ENCODE measurements at regions not wholly inside any gene's neighbourhood (a gene's known extent, or its start where the extent isn't known, plus 50 kb on each side); places are given as distances from the start of the nearest gene placed in this dataset.

DNA sequence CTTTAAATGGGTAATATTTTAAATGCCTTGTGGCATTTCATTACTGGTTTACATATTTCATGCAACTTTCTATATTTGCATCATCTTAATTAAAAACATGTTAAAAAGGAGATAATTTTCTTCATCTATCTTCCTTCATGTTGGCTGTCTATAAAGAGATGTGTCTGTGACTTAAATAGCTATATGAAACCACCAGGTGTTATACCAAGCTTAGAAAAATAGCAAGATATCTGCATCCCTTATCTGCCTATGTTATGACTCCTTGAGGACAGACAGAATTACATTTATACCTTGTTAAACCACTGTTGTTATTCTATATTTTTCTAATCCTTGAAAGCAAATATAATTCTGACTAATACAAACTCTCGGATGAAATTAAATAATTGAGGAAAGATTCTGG lies 763.8 kb upstream of the GALNTL6 start:
- Histone ChIP-seq H3F3A (ENCODE audit: insufficient read depth, low read length, poor library complexity, severe bottlenecking) (no peaks in the 10 kb centered on the region), H3K27ac (ENCODE audit: low read length) (no peak overlapping the region), H3K4me2 (ENCODE audit: low read length) (no peak overlapping the region), H3K9me3 (ENCODE audit: low read length) (peaks cover 4% of the 10 kb centered on the region), H3K79me2 (replicated peaks; ENCODE audit: insufficient read depth, low read length) (no peaks in the 10 kb centered on the region), H2AFZ (ENCODE audit: low read depth, low read length) (no peak overlapping the region), H3K9ac (ENCODE audit: low read length) (no peak overlapping the region), H3K36me3 (ENCODE audit: insufficient read depth, low read length) (no peaks in the 10 kb centered on the region), H4K20me1 (ENCODE audit: insufficient read depth) (no peaks in the 10 kb centered on the region), H3K9me2 (ENCODE audit: insufficient read depth, low read length) (no peaks in the 10 kb centered on the region), H3K27me3 (ENCODE audit: insufficient read depth, low read depth, low read length) (no peaks in the 10 kb centered on the region), H3K4me3 (ENCODE audit: low read length) (no peak overlapping the region)
- TF ChIP-seq MXI1 (conservative IDR thresholded peaks at IDR 0.05; ENCODE audit: poor library complexity, severe bottlenecking) (no peak), TAF1 (IDR thresholded peaks at IDR 0.05; ENCODE audit: low read depth) (no peak), SMC3 (conservative IDR thresholded peaks at IDR 0.05; ENCODE audit: poor library complexity) (no peak), RAD21 (conservative IDR thresholded peaks at IDR 0.05) (no peak), POLR2AphosphoS5 (IDR thresholded peaks at IDR 0.05) (no peak), EP300 (conservative IDR thresholded peaks at IDR 0.05; ENCODE audit: poor library complexity, severe bottlenecking) (no peak), EZH2 (IDR thresholded peaks at IDR 0.05; ENCODE audit: borderline replicate concordance, insufficient read depth, low read length, poor library complexity, severe bottlenecking) (no peak)
- TF ChIP-seq, protein P1, sequence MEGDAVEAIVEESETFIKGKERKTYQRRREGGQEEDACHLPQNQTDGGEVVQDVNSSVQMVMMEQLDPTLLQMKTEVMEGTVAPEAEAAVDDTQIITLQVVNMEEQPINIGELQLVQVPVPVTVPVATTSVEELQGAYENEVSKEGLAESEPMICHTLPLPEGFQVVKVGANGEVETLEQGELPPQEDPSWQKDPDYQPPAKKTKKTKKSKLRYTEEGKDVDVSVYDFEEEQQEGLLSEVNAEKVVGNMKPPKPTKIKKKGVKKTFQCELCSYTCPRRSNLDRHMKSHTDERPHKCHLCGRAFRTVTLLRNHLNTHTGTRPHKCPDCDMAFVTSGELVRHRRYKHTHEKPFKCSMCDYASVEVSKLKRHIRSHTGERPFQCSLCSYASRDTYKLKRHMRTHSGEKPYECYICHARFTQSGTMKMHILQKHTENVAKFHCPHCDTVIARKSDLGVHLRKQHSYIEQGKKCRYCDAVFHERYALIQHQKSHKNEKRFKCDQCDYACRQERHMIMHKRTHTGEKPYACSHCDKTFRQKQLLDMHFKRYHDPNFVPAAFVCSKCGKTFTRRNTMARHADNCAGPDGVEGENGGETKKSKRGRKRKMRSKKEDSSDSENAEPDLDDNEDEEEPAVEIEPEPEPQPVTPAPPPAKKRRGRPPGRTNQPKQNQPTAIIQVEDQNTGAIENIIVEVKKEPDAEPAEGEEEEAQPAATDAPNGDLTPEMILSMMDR (IDR thresholded peaks at IDR 0.05; ENCODE audit: poor library complexity, severe bottlenecking): no peak

DNA sequence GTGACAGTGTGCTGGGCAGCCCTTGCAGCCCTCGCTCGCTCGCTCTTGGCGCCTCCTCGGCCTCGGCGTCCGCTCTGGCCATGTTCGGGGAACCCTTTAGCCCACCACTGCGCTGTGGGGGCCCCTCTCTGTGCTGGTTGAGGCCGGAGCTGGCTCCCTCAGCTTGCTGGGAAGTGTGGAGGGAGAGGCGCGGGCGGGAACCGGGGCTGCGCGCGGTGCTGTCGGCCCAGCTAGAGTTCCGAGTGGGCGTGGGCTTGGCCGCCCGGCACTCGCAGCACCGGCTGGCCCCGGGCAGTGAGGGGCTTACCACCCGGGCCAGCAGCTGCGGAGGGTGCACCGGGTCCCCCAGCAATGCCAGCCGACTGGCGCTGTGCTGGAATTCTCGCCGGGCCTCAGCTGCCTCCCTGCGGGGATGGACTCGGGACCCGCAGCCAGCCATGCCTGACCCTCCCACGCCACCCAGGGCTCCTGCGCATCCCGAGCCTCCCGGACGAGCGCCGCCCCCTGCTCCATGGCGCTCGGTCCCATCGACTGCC lies 770.1 kb upstream of the GALNTL6 start:
- Histone ChIP-seq H3K4me3 (ENCODE audit: low read length) (no peak overlapping the region), H3K36me3 (ENCODE audit: insufficient read depth, low read length) (no peaks in the 10 kb centered on the region), H4K20me1 (ENCODE audit: insufficient read depth) (no peaks in the 10 kb centered on the region), H3K9me2 (ENCODE audit: insufficient read depth, low read length) (no peaks in the 10 kb centered on the region), H3K79me2 (replicated peaks; ENCODE audit: insufficient read depth, low read length) (no peaks in the 10 kb centered on the region), H3F3A (ENCODE audit: insufficient read depth, low read length, poor library complexity, severe bottlenecking) (no peaks in the 10 kb centered on the region), H3K9me3 (ENCODE audit: low read length) (peaks cover 4% of the 10 kb centered on the region), H2AFZ (ENCODE audit: low read depth, low read length) (no peak overlapping the region), H3K27ac (ENCODE audit: low read length) (no peak overlapping the region), H3K27me3 (ENCODE audit: insufficient read depth, low read depth, low read length) (no peaks in the 10 kb centered on the region), H3K4me2 (ENCODE audit: low read length) (no peak overlapping the region), H3K9ac (ENCODE audit: low read length) (no peak overlapping the region)
- TF ChIP-seq EZH2 (IDR thresholded peaks at IDR 0.05; ENCODE audit: borderline replicate concordance, insufficient read depth, low read length, poor library complexity, severe bottlenecking) (no peak), SMC3 (conservative IDR thresholded peaks at IDR 0.05; ENCODE audit: poor library complexity) (no peak), EP300 (conservative IDR thresholded peaks at IDR 0.05; ENCODE audit: poor library complexity, severe bottlenecking) (no peak), TAF1 (IDR thresholded peaks at IDR 0.05; ENCODE audit: low read depth) (no peak), POLR2AphosphoS5 (IDR thresholded peaks at IDR 0.05) (no peak), MXI1 (conservative IDR thresholded peaks at IDR 0.05; ENCODE audit: poor library complexity, severe bottlenecking) (no peak), RAD21 (conservative IDR thresholded peaks at IDR 0.05) (no peak)
- TF ChIP-seq, protein P2, sequence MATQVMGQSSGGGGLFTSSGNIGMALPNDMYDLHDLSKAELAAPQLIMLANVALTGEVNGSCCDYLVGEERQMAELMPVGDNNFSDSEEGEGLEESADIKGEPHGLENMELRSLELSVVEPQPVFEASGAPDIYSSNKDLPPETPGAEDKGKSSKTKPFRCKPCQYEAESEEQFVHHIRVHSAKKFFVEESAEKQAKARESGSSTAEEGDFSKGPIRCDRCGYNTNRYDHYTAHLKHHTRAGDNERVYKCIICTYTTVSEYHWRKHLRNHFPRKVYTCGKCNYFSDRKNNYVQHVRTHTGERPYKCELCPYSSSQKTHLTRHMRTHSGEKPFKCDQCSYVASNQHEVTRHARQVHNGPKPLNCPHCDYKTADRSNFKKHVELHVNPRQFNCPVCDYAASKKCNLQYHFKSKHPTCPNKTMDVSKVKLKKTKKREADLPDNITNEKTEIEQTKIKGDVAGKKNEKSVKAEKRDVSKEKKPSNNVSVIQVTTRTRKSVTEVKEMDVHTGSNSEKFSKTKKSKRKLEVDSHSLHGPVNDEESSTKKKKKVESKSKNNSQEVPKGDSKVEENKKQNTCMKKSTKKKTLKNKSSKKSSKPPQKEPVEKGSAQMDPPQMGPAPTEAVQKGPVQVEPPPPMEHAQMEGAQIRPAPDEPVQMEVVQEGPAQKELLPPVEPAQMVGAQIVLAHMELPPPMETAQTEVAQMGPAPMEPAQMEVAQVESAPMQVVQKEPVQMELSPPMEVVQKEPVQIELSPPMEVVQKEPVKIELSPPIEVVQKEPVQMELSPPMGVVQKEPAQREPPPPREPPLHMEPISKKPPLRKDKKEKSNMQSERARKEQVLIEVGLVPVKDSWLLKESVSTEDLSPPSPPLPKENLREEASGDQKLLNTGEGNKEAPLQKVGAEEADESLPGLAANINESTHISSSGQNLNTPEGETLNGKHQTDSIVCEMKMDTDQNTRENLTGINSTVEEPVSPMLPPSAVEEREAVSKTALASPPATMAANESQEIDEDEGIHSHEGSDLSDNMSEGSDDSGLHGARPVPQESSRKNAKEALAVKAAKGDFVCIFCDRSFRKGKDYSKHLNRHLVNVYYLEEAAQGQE (IDR thresholded peaks at IDR 0.05; ENCODE audit: borderline replicate concordance): no peak
- TF ChIP-seq, protein P1 (IDR thresholded peaks at IDR 0.05; ENCODE audit: poor library complexity, severe bottlenecking): no peak
